HepG2 (cell line): ENCODE measurements at regions not wholly inside any gene's neighbourhood (a gene's known extent, or its start where the extent isn't known, plus 50 kb on each side); places are given as distances from the start of the nearest gene placed in this dataset.

Source experiments
- NR2F6 ChIP-seq, 2 experiments: IDR thresholded peaks; 2 replicates each; pipeline ENCODE4 v1.6.1; 2016; ENCODE audit warnings: antibody characterized with exemption in 1 of 2, mild to moderate bottlenecking in 1 of 2
- PHB2 ChIP-seq: fragments of 450-650 bp; IDR thresholded peaks from 2 replicates; pipeline ENCODE4 v1.6.1; 2018; ENCODE audit not compliant: partially characterized antibody
- POLR2A ChIP-seq, 2 experiments: IDR thresholded peaks; 2 replicates each; pipeline ENCODE4 v1.6.1; 2011; ENCODE audit warnings: low read depth in 2 of 2, low read length in 2 of 2, mild to moderate bottlenecking in 1 of 2, moderate library complexity in 1 of 2; ENCODE audit not compliant: insufficient read depth in 1 of 2
- ZNF772 ChIP-seq: sonication (generic); formaldehyde crosslinking; IDR thresholded peaks from 2 replicates; pipeline ENCODE4 v1.5.0; 2020; ENCODE audit warnings: mild to moderate bottlenecking, missing genetic modification reagents

DNA sequence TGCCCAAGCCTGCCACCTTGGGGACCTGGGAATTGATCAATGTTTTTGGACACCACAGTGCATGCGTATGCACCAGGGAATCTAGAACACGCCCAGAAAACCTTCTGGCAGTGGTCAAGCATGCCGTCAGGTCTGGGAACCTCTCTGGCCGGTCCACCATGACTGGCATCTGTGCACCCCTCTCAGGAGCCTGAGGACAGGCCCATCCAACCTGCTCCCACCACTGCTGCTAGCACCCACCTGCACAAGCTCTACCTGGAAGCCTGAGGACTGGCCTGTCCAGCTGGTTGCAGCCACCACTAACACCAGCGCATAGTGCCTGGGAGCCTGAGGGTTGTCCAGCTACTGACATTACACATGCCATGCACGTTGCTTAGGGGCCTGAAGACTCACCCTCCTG, 162.1 kb upstream of the GALNTL6 start:
- TF ChIP-seq POLR2A (IDR thresholded peaks at IDR 0.05; ENCODE audit: insufficient read depth in 1 of 2, low read depth in 2 of 2, low read length in 2 of 2) = no peak
- TF ChIP-seq PHB2 = no peak
- no peak for TF ChIP-seq ZNF772 (CRISPR knock-in tag)
- no peak for TF ChIP-seq NR2F6 (IDR thresholded peaks at IDR 0.05)
- no peak for TF ChIP-seq NR2F6 (CRISPR knock-in tag; IDR thresholded peaks at IDR 0.05)
